ENCODE measurements at regions not wholly inside any gene's neighbourhood (a gene's known extent, or its start where the extent isn't known, plus 50 kb on each side); places are given as distances from the start of the nearest gene placed in this dataset.

DNA sequence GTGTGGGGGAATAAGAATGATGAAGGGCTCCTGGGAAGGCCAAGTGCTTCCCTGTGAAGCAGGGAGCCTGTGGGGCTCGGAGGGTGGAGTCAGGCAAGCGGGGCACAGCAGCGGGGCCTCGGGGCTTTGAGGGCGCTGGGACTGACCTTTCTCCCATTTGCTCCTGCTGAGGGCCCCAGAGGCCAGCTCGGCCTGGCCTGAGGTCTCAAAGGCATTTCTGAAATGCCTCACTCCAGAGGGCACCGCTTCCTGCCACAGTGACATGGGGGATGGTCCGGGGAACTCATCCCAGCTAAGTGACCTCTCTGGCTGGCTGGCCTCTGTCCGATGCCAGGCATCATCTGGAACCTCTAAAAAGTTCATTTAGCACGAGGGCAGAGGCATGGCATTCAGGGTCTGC, 98.8 kb upstream of the STX18 start:
- no peak overlapping the region for H2AFZ ChIP-seq

DNA sequence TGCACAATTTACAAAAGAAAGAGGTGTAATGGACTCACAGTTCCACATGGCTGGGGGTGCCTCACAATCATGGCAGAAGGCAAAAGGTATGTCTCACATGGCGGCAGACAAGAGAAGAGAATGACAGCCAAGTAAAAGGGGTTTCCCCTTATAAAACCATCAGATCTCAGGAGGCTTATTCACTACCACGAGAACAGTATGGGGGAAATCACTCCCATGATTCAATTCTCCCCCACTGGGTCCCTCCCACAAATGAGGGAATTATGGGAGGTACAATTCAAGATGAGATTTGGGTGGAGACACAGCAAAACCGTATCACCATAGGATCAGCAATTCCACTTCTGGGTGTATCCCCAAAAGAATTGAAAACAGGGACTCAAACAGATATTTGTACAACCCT, 97.5 kb upstream of the STX18 start:
- POLR2A ChIA-PET (ENCODE audit: unreplicated experiment), result no interaction called here
- Histone ChIP-seq H3K4me2 (no peak overlapping the region), H3K27ac (no peak overlapping the region), H3K9me2 (ENCODE audit: insufficient read depth) (no peaks in the 10 kb centered on the region), H3K36me3 (ENCODE audit: low read depth) (no peaks in the 10 kb centered on the region), H3K9me3 (ENCODE audit: insufficient read depth, low read depth) (no peaks in the 10 kb centered on the region), H2AFZ (no peak overlapping the region), H3K27me3 (ENCODE audit: insufficient read depth, low read depth) (no peaks in the 10 kb centered on the region), H3K4me3 (no peak overlapping the region), H3K4me1 (replicated peaks; ENCODE audit: insufficient read depth) (no peaks in the 10 kb centered on the region), H4K20me1 (ENCODE audit: insufficient read depth) (no peaks in the 10 kb centered on the region), H3F3A (ENCODE audit: insufficient read depth, low read depth) (no peaks in the 10 kb centered on the region), H3K79me2 (ENCODE audit: low read depth) (no peaks in the 10 kb centered on the region)
- no peak for TF ChIP-seq EZH2 (IDR thresholded peaks at IDR 0.05; ENCODE audit: low read depth)
- TF ChIP-seq, protein P1, sequence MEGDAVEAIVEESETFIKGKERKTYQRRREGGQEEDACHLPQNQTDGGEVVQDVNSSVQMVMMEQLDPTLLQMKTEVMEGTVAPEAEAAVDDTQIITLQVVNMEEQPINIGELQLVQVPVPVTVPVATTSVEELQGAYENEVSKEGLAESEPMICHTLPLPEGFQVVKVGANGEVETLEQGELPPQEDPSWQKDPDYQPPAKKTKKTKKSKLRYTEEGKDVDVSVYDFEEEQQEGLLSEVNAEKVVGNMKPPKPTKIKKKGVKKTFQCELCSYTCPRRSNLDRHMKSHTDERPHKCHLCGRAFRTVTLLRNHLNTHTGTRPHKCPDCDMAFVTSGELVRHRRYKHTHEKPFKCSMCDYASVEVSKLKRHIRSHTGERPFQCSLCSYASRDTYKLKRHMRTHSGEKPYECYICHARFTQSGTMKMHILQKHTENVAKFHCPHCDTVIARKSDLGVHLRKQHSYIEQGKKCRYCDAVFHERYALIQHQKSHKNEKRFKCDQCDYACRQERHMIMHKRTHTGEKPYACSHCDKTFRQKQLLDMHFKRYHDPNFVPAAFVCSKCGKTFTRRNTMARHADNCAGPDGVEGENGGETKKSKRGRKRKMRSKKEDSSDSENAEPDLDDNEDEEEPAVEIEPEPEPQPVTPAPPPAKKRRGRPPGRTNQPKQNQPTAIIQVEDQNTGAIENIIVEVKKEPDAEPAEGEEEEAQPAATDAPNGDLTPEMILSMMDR (conservative IDR thresholded peaks at IDR 0.05), result no peak
- CTCF ChIA-PET, result no interaction called here
- intact Hi-C loops (cut with micrococcal nuclease; ENCODE audit: unreplicated experiment), result no loop called here
- BruUV-seq (replicated peaks), result no TSS peak
- DNase-seq, result no peak

More for the DNA sequence above, 98.8 kb upstream of the STX18 start:
- no peak overlapping the region for H3K4me2 ChIP-seq
- H3K79me2 ChIP-seq (ENCODE audit: low read depth), result no peaks in the 10 kb centered on the region
- no peaks in the 10 kb centered on the region for H3K27me3 ChIP-seq (ENCODE audit: insufficient read depth, low read depth)
- CTCF ChIA-PET, result no interaction called here
- no peak for DNase-seq
- H3K36me3 ChIP-seq (ENCODE audit: low read depth), result no peaks in the 10 kb centered on the region
- intact Hi-C loops (cut with micrococcal nuclease; ENCODE audit: unreplicated experiment), result no loop called here
- no peak overlapping the region for H3K4me3 ChIP-seq
- H3K9me3 ChIP-seq (ENCODE audit: insufficient read depth, low read depth), result no peaks in the 10 kb centered on the region
- TF ChIP-seq, protein P1 (conservative IDR thresholded peaks at IDR 0.05), result no peak
- no peak for TF ChIP-seq EZH2 (IDR thresholded peaks at IDR 0.05; ENCODE audit: low read depth)
- H3K9me2 ChIP-seq (ENCODE audit: insufficient read depth), result no peaks in the 10 kb centered on the region
- H3K4me1 ChIP-seq (replicated peaks; ENCODE audit: insufficient read depth), result no peaks in the 10 kb centered on the region
- no peaks in the 10 kb centered on the region for H4K20me1 ChIP-seq (ENCODE audit: insufficient read depth)
- H3F3A ChIP-seq (ENCODE audit: insufficient read depth, low read depth), result no peaks in the 10 kb centered on the region
- POLR2A ChIA-PET (ENCODE audit: unreplicated experiment), result no interaction called here
- H3K27ac ChIP-seq, result no peak overlapping the region
- no TSS peak for BruUV-seq (replicated peaks)

DNA sequence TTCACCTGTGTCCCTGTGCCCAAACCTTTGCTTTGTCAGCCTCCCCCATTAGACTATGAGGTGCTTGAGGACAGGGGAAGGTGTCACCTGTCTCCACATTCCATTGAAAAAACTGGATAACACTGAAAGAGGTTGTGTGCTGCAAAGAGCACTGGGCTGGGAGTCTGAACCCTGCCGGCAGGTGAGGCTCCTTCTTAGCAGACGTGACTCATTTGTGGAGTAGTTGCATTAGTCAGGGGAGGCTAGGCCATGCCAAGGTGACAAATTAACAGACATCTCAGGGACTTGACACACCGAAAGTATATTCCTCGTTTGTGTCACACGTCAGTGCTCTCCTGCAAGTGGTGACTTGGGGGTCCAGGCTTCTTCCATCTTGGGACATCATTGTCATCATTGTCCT, 95.9 kb upstream of the STX18 start:
- ChIA-PET CTCF (no interaction called here), POLR2A (ENCODE audit: unreplicated experiment) (no interaction called here)
- BruUV-seq (replicated peaks), result no TSS peak
- H3K36me3 ChIP-seq (ENCODE audit: low read depth), result no peaks in the 10 kb centered on the region
- no peak overlapping the region for H3K4me3 ChIP-seq
- no peak for TF ChIP-seq EZH2 (IDR thresholded peaks at IDR 0.05; ENCODE audit: low read depth)
- TF ChIP-seq, protein P1 (conservative IDR thresholded peaks at IDR 0.05), result no peak
- H4K20me1 ChIP-seq (ENCODE audit: insufficient read depth), result no peaks in the 10 kb centered on the region
- H3K9me2 ChIP-seq (ENCODE audit: insufficient read depth), result no peaks in the 10 kb centered on the region
- no peaks in the 10 kb centered on the region for H3K79me2 ChIP-seq (ENCODE audit: low read depth)
- no peak overlapping the region for H2AFZ ChIP-seq
- no peak for DNase-seq
- H3K4me2 ChIP-seq, result no peak overlapping the region
- no peaks in the 10 kb centered on the region for H3K9me3 ChIP-seq (ENCODE audit: insufficient read depth, low read depth)
- H3K4me1 ChIP-seq (replicated peaks; ENCODE audit: insufficient read depth), result no peaks in the 10 kb centered on the region
- no peaks in the 10 kb centered on the region for H3F3A ChIP-seq (ENCODE audit: insufficient read depth, low read depth)
- intact Hi-C loops (cut with micrococcal nuclease; ENCODE audit: unreplicated experiment), result no loop called here
- H3K27ac ChIP-seq, result no peak overlapping the region
- no peaks in the 10 kb centered on the region for H3K27me3 ChIP-seq (ENCODE audit: insufficient read depth, low read depth)

Data from PC-9 (cell line).